ENCODE measurements at regions not wholly inside any gene's neighbourhood (a gene's known extent, or its start where the extent isn't known, plus 50 kb on each side); places are given as distances from the start of the nearest gene placed in this dataset.

- TF ChIP-seq CTCF (IDR thresholded peaks at IDR 0.05) (no peak), POLR2A (IDR thresholded peaks at IDR 0.05) (no peak)
These were observed 498.6 kb downstream of the BTBD3 start for GRCh38 chr20:12416281-12416680.
